GM15510 (cell line): ENCODE measurements at regions not wholly inside any gene's neighbourhood (a gene's known extent, or its start where the extent isn't known, plus 50 kb on each side); places are given as distances from the start of the nearest gene placed in this dataset.

ENCODE experiments used
- POLR2A ChIP-seq: IDR thresholded peaks from 3 replicates; pipeline ENCODE4 v1.6.1; 2011; ENCODE audit warnings: borderline replicate concordance; ENCODE audit not compliant: insufficient read length; ENCODE audit errors: extremely low read depth

DNA sequence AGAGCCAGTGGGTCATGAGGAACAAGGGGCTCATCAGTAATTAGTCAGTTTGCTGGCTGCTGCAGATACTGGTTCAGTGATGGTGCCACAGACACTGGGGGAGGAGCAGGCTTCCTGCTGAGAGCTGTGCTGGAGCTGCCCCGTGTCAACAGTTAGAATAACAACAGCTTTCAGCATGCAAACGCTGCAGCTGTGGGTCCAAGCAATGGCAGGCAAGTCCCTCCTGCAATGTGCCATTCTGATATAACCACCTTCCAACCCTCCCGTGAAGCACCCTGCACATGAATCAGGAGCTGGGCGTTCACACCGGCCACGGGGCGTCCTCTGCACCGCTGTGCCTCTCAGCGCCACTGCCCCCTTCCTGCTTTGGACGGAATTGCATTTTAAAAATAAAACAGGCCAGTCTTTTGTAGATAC, 258.4 kb upstream of the SFSWAP start:
- no peak for TF ChIP-seq POLR2A

DNA sequence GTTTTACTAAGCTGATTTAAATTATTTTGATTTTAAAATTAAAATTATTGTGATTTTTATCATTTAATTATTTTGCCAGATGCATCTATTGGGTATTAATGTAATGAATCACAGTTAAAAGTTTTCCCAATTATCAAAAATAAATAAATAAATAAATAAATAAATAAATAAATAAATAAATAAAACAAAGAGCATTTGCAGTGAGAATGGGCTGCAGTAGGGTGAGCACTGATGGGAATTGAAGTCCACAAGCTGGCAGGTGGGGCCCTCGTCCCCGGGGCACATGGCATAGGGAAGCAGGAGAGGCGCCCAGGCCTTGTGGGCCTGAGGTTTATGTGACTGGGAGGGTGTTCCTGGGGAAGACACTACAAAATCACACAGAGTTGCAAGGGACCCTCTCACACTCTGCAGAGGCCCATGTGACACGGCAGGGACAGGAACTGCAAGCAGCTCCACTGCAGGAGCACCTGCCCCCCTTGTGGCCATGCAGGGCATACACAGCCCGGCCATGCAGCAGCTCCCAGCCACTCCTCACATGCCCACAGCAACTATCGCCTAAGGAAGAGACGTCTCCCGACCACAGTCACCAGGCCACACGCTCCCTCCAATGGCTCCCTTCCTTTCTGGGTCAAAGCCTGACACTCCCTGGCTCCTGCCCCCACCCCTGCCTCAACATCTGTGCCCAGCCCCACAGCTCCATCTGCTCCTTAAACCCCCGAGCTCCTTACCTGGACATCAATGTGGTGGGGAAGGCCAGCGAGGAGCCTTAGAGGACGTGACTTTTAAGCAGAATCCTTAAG, 256.3 kb upstream of the SFSWAP start:
- TF ChIP-seq POLR2A, result no peak

GRCh38 chr12:131455218-131455506, 255.7 kb upstream of the SFSWAP start:
- no peak for TF ChIP-seq POLR2A

DNA sequence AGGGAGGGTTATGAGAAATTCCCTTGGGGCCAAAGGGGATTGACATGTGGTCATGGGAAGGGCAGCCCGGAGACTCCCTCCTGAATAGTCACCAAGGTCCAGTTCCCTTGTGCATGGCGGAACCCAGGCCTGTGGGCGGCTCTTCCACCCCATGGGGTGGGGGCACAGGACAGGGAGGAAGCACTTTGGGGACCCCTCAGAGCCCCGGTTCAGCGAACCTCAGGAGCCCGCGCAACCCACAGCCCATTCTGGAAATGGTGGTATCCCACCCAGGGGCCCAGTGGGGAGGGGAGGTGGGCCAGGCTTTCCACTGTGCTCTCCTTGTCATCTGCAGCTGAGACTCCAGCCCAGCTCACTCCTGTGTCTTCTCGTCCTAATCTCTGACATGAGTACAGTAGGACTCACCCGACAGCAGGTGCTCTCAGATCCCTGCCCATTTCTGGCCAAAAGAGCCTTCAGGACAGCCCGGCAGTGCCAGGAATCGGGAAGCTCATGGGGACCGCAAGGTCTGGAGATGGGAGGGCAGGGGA, 255.2 kb upstream of the SFSWAP start:
- no peak for TF ChIP-seq POLR2A

DNA sequence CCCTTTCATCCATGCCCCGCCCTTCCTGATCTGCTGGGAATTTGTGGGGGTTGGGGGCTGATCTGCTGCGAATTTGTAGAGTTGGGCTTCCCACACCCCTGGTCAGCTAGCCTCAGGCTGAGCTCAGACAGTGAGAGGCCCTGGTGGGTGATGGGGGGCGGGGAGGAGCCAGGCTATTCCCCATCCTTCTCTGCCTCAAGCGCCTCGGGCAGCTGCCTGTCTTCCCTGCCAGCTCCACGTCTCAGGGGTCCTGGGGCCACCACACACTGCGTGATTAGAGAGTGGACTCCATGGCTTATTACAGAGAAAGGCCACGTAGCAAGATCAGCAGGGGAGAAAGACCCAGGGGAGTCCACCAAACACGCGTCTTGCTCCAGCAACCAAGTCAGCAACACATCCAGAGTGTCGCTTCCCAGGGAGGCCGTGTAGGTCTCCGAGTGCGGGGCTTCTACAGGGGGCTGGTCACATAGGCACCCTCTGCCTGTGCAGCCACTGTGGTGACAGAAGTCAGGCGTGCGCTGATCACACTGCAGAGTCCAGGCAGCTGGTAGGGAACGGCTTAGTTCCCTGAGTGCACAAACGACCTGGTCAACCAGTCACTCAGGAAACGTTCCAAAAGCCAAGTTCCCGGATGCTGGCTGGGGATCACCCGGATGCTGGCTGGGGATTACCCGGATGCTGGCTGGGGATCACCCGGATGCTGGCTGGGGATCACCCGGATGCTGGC, 254.4 kb upstream of the SFSWAP start:
- no peak for TF ChIP-seq POLR2A

GRCh38 chr12:131457028-131457310, 253.9 kb upstream of the SFSWAP start:
- TF ChIP-seq POLR2A, result no peak

- TF ChIP-seq POLR2A, result no peak
Observed at GRCh38 chr12:131457331-131458047, 253.4 kb upstream of the SFSWAP start.

- TF ChIP-seq POLR2A, result no peak
Observed at GRCh38 chr12:131458048-131458374, 252.9 kb upstream of the SFSWAP start.

GRCh38 chr12:131458931-131459772, 251.7 kb upstream of the SFSWAP start:
- no peak for TF ChIP-seq POLR2A

GRCh38 chr12:131459773-131460365, 251.0 kb upstream of the SFSWAP start:
- TF ChIP-seq POLR2A, result no peak

GRCh38 chr12:131460520-131460919, 250.4 kb upstream of the SFSWAP start:
- no peak for TF ChIP-seq POLR2A

DNA sequence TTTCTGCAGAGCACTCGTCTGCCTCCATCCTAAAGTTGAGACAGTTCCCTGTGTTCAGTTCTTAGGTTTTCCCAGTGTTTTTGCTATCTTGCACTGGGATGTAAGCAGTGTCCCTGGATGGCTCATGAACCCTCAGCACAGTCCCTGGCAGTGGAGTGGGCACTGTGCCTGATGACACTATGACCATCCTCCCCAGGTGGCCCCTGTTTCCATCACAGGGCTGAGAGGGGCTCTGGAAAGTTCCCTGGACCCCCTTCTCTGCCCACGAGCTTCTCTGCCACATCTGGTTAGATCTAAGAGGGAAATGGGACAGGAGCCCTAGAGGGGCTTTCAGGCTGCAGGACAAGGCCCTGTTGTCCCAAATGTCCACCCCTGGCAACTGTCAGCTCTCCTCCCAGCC, 249.8 kb upstream of the SFSWAP start:
- no peak for TF ChIP-seq POLR2A

GRCh38 chr12:131463174-131463573, 247.7 kb upstream of the SFSWAP start:
- TF ChIP-seq POLR2A, result no peak

DNA sequence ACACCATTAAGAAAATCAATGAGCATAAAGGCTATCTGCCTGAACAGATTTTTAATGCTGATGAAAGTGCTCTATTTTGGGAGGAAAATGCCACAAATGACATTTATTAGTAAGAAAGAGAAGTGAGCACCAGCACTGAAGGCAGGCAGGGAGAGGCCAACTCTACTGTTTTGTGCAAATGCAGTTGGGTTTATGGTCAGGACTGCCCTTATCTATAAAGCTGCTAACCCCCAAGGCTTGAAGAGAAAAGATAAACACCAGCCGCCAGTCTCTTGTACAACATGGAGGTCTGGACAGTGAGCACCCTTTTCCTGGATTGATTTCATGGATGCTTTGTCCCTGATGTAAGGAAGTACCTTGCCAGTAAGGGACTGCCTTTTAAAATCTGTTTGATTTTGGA, 246.8 kb upstream of the SFSWAP start:
- TF ChIP-seq POLR2A, result no peak
